PC-9 (cell line): ENCODE measurements at regions not wholly inside any gene's neighbourhood (a gene's known extent, or its start where the extent isn't known, plus 50 kb on each side); places are given as distances from the start of the nearest gene placed in this dataset.

Experiments
- EZH2 ChIP-seq: fragments of 200-600 bp; sonication (generic); IDR thresholded peaks from 2 replicates; pipeline ENCODE4 v1.8.0; 2017; ENCODE audit warnings: antibody characterized with exemption, low read depth
- TF ChIP-seq, protein P1 (sequence below): fragments of 200-600 bp; sonication (generic); conservative IDR thresholded peaks from 2 replicates; pipeline ENCODE4 v1.6.1; 2017; ENCODE audit warnings: mixed run types, antibody characterized with exemption, mild to moderate bottlenecking, moderate library complexity

DNA sequence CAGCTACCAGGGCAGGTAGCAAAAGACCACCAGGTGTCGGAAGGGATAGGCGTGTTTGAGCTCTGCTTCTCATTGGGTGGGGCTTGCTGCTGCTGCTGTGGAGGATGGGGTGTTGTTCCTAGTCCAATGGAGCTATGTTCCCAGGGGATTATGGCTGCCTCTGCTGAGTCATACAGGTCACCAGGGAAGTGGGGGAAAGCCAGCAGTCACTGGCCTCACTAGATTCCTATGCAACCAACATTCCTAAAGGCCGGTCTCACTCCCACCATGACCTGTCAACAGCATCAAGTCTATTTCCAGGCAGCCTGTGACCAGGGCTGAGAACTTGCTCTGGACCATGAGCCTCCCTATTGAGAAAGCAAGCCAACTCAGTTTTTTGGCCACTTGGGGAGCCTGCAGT is 1160.8 kb downstream of the REEP3 start:
- TF ChIP-seq, protein P1, sequence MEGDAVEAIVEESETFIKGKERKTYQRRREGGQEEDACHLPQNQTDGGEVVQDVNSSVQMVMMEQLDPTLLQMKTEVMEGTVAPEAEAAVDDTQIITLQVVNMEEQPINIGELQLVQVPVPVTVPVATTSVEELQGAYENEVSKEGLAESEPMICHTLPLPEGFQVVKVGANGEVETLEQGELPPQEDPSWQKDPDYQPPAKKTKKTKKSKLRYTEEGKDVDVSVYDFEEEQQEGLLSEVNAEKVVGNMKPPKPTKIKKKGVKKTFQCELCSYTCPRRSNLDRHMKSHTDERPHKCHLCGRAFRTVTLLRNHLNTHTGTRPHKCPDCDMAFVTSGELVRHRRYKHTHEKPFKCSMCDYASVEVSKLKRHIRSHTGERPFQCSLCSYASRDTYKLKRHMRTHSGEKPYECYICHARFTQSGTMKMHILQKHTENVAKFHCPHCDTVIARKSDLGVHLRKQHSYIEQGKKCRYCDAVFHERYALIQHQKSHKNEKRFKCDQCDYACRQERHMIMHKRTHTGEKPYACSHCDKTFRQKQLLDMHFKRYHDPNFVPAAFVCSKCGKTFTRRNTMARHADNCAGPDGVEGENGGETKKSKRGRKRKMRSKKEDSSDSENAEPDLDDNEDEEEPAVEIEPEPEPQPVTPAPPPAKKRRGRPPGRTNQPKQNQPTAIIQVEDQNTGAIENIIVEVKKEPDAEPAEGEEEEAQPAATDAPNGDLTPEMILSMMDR = no peak
- TF ChIP-seq EZH2 = no peak
